Gastroesophageal sphincter (tissue), 3 donors: ENCODE measurements at regions not wholly inside any gene's neighbourhood (a gene's known extent, or its start where the extent isn't known, plus 50 kb on each side); places are given as distances from the start of the nearest gene placed in this dataset.

Source experiments
- POLR2A ChIP-seq, 2 donors: fragments of 450-650 bp; IDR thresholded peaks; one replicate each; pipeline ENCODE4 v1.6.1; 2017; ENCODE audit warnings: antibody characterized with exemption in 2 of 2, mild to moderate bottlenecking in 2 of 2, moderate library complexity in 1 of 2
- TF ChIP-seq, protein P1 (sequence below), 4 experiments: fragments of 200-600 bp in 2 of 4; fragments of 450-650 bp in 2 of 4; sonication (generic) in 1 of 4; IDR thresholded peaks; one replicate each; pipeline ENCODE4 v1.5.1; 2017 to 2019; ENCODE audit warnings: antibody characterized with exemption in 4 of 4, mild to moderate bottlenecking in 2 of 4, moderate library complexity in 2 of 4

- TF ChIP-seq, protein P1, sequence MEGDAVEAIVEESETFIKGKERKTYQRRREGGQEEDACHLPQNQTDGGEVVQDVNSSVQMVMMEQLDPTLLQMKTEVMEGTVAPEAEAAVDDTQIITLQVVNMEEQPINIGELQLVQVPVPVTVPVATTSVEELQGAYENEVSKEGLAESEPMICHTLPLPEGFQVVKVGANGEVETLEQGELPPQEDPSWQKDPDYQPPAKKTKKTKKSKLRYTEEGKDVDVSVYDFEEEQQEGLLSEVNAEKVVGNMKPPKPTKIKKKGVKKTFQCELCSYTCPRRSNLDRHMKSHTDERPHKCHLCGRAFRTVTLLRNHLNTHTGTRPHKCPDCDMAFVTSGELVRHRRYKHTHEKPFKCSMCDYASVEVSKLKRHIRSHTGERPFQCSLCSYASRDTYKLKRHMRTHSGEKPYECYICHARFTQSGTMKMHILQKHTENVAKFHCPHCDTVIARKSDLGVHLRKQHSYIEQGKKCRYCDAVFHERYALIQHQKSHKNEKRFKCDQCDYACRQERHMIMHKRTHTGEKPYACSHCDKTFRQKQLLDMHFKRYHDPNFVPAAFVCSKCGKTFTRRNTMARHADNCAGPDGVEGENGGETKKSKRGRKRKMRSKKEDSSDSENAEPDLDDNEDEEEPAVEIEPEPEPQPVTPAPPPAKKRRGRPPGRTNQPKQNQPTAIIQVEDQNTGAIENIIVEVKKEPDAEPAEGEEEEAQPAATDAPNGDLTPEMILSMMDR (IDR thresholded peaks at IDR 0.05), result no peak
- TF ChIP-seq POLR2A (IDR thresholded peaks at IDR 0.05), result no peak
Observed at GRCh38 chr5:124022966-124023365, 511.0 kb downstream of the CSNK1G3 start.
